IPS-11a (cell line): ENCODE measurements at regions not wholly inside any gene's neighbourhood (a gene's known extent, or its start where the extent isn't known, plus 50 kb on each side); places are given as distances from the start of the nearest gene placed in this dataset.
A peak's percentile ranks its signal among the peaks of the same experiment; 100 is the strongest.

Experiments
- H3K4me3 ChIP-seq: one replicate; pipeline ENCODE4 v1.5.1; 2013; ENCODE audit warnings: low read depth, low read length, control low read depth

DNA sequence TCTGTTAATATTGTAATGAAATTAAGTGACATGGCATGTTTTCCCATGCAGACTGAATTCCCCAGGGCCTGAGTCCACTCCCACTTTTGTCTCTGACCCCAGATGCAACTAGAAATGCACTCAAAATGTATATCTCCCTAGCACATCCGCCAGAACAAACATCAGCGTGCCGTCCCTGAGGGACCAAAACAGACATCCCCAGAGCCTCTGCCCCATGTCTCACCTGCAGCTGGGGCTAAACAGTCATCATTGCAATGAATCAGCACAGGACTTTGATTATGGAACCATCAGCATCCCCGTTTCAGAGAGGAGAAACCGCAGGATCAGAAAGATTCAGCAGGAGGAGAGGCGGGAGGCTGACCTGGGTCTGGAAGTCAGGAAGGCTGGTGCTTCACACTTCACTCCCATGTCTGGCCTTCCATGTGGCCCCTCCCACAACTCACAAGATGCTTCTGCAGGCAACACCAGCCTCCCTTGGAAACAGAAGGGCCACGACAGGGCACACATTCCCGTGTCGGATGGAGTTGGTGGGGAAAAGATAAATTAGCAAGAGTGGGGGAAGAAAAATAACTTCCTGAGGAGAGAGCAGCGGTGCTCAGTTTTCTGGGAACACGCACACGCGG, 130.6 kb upstream of the VSTM2B start:
- H3K4me3 ChIP-seq, result no peak overlapping the region

DNA sequence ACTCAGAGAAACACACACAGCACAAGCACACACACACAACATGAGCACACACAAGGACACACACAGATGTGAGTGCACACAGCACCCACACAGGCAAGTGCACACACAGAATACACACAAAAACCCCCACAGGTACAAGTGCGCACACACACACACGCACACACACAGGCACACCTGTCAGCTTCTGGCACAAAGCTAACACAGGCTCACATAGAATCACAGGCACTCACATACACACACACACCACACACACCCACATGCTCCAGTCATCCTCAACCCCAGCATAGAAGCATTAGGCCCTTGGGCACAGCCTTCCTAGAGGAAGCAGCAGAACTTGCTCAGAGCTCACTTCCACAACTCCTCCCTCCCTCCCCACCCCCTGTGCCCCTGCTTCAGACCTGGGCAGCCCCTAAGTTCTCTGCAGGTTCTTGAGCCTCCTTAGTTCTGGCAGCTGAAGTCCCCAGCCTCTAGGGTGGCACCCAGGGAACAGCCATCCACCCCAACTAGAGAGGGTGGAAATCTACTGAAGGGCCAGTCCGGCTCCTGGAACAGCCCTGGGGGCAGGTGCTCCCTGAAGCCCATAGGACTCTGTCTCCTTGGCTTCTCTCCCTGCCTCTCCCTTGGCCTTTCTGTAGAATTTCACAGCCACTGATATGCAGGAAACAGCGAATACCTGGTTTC, 129.9 kb upstream of the VSTM2B start:
- no peak overlapping the region for H3K4me3 ChIP-seq

DNA sequence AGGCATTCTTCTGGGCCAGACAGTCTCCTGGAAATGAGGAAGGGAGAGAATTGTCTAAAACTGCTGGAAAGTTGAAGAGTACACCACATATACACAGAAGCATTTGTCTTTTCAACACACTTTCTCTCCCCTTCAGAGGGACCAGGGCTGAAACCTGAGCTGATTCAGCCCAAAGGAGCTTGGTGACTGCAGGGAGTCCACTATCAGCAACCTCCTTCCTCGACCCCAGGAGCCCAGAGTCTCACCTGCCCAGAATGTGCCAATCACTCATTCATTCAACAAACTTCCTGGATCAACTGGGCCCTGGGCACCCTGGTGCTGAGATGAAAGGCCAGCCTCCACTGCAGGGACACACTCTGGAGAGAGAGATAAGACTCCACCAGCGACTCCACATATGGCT, 128.9 kb upstream of the VSTM2B start:
- no peak overlapping the region for H3K4me3 ChIP-seq

- H3K4me3 ChIP-seq, result no peak overlapping the region
These were observed 128.0 kb upstream of the VSTM2B start for GRCh38 chr19:29397748-29398147.

GRCh38 chr19:29399804-29400203, 126.0 kb upstream of the VSTM2B start:
- H3K4me3 ChIP-seq, result no peak overlapping the region

DNA sequence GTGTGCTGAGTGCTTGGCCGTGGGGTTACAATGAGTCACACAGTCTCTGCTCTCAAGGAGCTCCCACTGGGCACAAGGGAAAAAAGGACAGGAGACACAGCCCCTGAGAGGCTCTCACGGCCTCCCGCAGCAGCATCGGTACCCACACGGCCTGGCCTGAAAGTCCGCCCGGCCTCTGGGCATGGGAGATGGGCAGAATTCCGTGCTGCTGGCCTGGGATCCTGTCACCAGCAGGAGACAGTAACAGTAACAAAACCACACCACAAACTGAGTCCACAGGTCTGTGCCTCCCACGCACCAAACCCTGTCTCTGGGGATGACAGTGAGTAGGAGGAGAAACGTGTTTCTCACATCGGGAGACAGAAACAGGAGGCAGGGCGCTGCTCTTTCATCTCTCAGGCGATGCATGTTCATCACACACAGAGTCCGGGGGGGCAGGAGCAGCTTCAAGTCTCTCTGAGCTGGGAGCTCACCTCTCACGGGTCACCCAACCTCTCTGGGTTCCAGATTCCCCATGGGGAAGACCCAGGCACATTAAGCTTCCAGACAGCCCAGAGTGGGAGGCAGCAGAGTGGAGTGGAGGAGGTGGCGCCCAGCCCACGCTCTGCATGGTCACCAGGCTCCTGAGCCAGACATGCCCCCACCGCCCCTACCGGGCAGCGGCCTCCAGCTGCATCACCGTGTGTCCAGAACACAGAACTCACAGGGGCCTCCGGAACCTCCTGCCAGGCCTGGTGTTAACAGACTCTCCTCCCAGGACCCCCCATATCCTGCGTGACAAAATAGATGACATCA, 124.7 kb upstream of the VSTM2B start:
- H3K4me3 ChIP-seq, result no peak overlapping the region

DNA sequence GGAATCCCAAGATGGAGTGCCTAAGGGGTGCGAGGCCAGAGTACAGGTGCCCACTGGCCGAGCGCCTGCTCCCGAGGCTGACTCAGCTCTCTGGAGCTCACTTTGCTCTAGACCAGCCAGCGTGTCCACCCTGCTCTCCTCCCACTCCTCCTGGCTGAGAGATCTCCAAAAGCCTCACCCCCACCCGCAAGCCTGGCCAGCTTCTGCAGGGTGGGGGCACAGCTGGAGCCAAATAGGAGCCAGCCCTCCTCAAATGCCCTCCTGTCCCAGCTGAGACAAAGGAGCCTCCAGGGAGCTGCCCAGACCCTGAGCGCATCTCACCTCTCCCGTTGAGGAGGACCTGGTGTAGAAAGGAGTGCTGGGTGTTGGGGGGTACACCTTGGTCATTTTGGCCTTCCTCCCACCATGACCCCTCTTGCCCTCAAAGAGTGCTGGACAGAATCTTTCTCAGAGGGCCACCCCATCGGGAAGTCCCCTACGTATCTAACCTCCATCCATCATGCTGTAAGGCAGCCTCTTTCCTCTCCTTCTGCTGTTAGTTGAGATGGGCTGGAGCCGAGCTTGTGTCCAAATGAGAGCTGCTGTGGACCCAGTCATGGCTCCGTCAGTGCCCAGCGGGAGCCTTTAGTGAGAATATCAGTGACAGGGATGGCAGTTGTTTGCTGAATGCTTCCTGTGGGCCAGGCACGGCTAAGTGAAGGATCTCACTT, 123.9 kb upstream of the VSTM2B start:
- H3K4me3 ChIP-seq, result no peak overlapping the region

DNA sequence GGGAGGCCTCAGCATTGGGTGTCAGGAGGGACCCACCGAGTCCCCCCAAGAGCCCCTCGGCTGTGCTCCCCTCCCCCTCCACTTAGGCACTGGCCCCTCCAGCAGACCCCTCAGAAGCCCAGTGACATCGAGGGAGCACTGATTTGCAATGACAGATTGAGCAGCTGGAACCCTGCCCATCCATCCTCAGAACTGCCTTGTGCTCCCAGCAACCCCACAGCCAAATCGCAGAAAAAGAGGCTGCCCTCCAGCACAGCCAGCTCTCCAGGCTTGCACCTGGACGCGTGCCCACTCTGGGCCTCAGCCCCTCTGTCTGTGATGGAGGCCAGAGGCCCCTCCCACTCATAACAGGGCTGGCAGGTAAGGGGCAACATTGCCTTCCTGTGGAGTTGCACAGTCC, 123.2 kb upstream of the VSTM2B start:
- H3K4me3 ChIP-seq, result no peak overlapping the region

DNA sequence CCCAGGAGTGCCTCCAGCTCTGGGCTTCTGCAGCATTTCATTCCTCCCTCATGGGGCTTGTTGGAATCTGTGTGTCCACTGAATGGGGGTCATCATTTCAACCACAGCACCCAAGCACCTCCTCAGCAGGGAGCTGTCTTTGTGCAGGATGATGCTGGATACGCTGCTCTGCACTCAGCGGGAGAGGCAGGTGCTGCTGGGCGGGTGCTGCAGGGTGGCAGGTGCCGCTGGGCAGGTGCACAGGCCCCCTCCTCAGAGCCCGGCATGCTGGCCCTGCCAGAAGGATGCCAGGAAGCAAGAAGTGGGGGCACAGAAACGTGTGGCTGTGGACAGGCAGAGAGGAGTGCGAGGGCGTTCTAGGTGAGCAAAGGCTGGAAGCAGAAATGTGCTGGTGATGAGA, 121.8 kb upstream of the VSTM2B start:
- H3K4me3 ChIP-seq, result no peak overlapping the region

GRCh38 chr19:29404951-29405727, 120.7 kb upstream of the VSTM2B start:
- H3K4me3 ChIP-seq, result peak overlapping the region; percentile 4

GRCh38 chr19:29405728-29405995, 120.1 kb upstream of the VSTM2B start:
- no peak overlapping the region for H3K4me3 ChIP-seq

DNA sequence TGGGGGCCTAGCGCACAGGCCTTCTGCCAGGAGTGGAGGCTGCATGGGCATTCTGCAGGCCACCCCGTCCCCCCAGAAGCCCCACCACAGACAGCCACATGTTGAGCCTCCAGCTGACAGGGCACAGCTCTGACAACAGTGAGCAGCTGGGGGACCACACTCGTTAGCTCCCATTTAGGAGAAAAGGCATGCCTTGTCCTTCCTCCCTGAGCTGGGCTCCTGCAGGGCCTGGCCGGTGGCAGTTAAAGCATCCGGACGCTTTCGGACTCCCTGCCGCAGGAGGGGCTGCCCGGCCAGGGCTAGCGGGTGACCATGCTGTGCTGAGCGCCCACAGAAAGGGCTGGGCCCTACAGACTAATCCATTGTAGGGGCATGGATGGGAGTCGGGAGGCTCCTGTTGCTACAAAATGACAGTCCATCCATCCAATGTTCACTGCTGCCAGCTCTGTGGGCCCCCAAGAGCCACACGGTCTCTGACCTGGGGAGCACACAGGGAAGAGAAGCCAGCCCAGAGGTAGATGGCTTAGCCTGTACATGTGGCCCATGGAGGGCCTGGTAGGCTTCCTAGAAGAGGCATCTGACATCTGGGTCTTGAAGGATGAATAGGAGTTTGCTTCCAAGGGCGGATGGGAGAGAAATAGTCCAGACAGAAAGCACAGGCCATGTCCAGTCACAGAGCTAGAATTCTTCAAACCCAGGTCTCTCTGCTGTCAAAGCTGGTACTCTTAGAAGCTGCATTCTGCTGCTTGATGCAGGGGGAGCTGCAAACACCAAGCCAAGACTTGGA, 116.5 kb upstream of the VSTM2B start:
- no peak overlapping the region for H3K4me3 ChIP-seq

- H3K4me3 ChIP-seq, result no peak overlapping the region
These were observed 115.2 kb upstream of the VSTM2B start for GRCh38 chr19:29410601-29411000.

GRCh38 chr19:29411113-29411581, 114.6 kb upstream of the VSTM2B start:
- H3K4me3 ChIP-seq, result no peak overlapping the region

- no peak overlapping the region for H3K4me3 ChIP-seq
These were observed 112.4 kb upstream of the VSTM2B start for GRCh38 chr19:29413435-29413834.

- no peak overlapping the region for H3K4me3 ChIP-seq
These were observed 110.3 kb upstream of the VSTM2B start for GRCh38 chr19:29415507-29415906.

GRCh38 chr19:29417048-29417447, 108.7 kb upstream of the VSTM2B start:
- H3K4me3 ChIP-seq, result no peak overlapping the region

GRCh38 chr19:29418201-29418600, 107.6 kb upstream of the VSTM2B start:
- H3K4me3 ChIP-seq, result no peak overlapping the region

GRCh38 chr19:29420065-29420464, 105.7 kb upstream of the VSTM2B start:
- H3K4me3 ChIP-seq, result no peak overlapping the region
